ENCODE measurements at regions not wholly inside any gene's neighbourhood (a gene's known extent, or its start where the extent isn't known, plus 50 kb on each side); places are given as distances from the start of the nearest gene placed in this dataset.

- in situ Hi-C loops (cut with HindIII; ENCODE audit: low sequenced_read_pairs) = no loop called here
These were observed 110.9 kb downstream of the NXNL2 start for GRCh38 chr9:88645879-88646199.

GRCh38 chr9:88646539-88647300, 111.7 kb downstream of the NXNL2 start:
- no peak overlapping the region for H3K4me3 ChIP-seq (ENCODE audit: low read depth, low read length)
- no peak for DNase-seq (ENCODE audit: low read depth)
- no peak for TF ChIP-seq CTCF (IDR thresholded peaks at IDR 0.05; ENCODE audit: low read depth, low read length, missing control alignments)
- in situ Hi-C loops (cut with HindIII; ENCODE audit: low sequenced_read_pairs) = no loop called here

More at GRCh38 chr9:88645879-88646199, 110.9 kb downstream of the NXNL2 start:
- TF ChIP-seq CTCF (IDR thresholded peaks at IDR 0.05; ENCODE audit: low read depth, low read length, missing control alignments) = no peak
- no peak for DNase-seq (ENCODE audit: low read depth)
- no peak overlapping the region for H3K4me3 ChIP-seq (ENCODE audit: low read depth, low read length)

GRCh38 chr9:88651682-88652633, 117.0 kb downstream of the NXNL2 start:
- in situ Hi-C loops (cut with HindIII; ENCODE audit: low sequenced_read_pairs) = loop anchor here (10.0 kb wide), 1 partner anchor 363 kb away; no protein-coding TSS in a partner anchor
- peak; percentile 94 for DNase-seq (ENCODE audit: low read depth)
- no peak overlapping the region for H3K4me3 ChIP-seq (ENCODE audit: low read depth, low read length)
- TF ChIP-seq CTCF (IDR thresholded peaks at IDR 0.05; ENCODE audit: low read depth, low read length, missing control alignments) = peak; percentile 56

- no peak overlapping the region for H3K4me3 ChIP-seq (ENCODE audit: low read depth, low read length)
- no peak for DNase-seq (ENCODE audit: low read depth)
- in situ Hi-C loops (cut with HindIII; ENCODE audit: low sequenced_read_pairs) = loop anchor here (10.0 kb wide), 1 partner anchor 362 kb away; no protein-coding TSS in a partner anchor
- no peak for TF ChIP-seq CTCF (IDR thresholded peaks at IDR 0.05; ENCODE audit: low read depth, low read length, missing control alignments)
These were observed 117.9 kb downstream of the NXNL2 start for GRCh38 chr9:88652876-88653275.

GRCh38 chr9:88653406-88653805, 118.4 kb downstream of the NXNL2 start:
- no peak for TF ChIP-seq CTCF (IDR thresholded peaks at IDR 0.05; ENCODE audit: low read depth, low read length, missing control alignments)
- no peak for DNase-seq (ENCODE audit: low read depth)
- H3K4me3 ChIP-seq (ENCODE audit: low read depth, low read length) = no peak overlapping the region
- in situ Hi-C loops (cut with HindIII; ENCODE audit: low sequenced_read_pairs) = loop anchor here (10.0 kb wide), 1 partner anchor 361 kb away; no protein-coding TSS in a partner anchor

GRCh38 chr9:88653911-88654310, 118.9 kb downstream of the NXNL2 start:
- no peak for TF ChIP-seq CTCF (IDR thresholded peaks at IDR 0.05; ENCODE audit: low read depth, low read length, missing control alignments)
- no peak overlapping the region for H3K4me3 ChIP-seq (ENCODE audit: low read depth, low read length)
- in situ Hi-C loops (cut with HindIII; ENCODE audit: low sequenced_read_pairs) = loop anchor here (10.0 kb wide), 1 partner anchor 361 kb away; no protein-coding TSS in a partner anchor
- peak; percentile 47 for DNase-seq (ENCODE audit: low read depth)
